ENCODE measurements at regions not wholly inside any gene's neighbourhood (a gene's known extent, or its start where the extent isn't known, plus 50 kb on each side); places are given as distances from the start of the nearest gene placed in this dataset.

GRCh38 chr3:72475258-72476138 is 372.7 kb downstream of the SHQ1 start:
- no peak overlapping the region for H2AK5ac ChIP-seq (ENCODE audit: low read depth, low read length)
- H3K56ac ChIP-seq (ENCODE audit: extremely low read depth, insufficient read depth, low read length): no peak overlapping the region
- no peak overlapping the region for H3K4me3 ChIP-seq (ENCODE audit: insufficient read depth, low read depth, low read length)
- no TSS peak for BruUV-seq (replicated peaks)
- dilution Hi-C loops (cut with HindIII; ENCODE audit: low sequenced_read_pairs, unreplicated experiment): no loop called here
- H2BK20ac ChIP-seq (ENCODE audit: low read depth, low read length): no peak overlapping the region
- no peaks in the 10 kb centered on the region for H3K4me1 ChIP-seq (ENCODE audit: control insufficient read depth, insufficient read depth, low read length)
- intact Hi-C loops (cut with micrococcal nuclease): no loop called here
- peaks cover 12% of the 10 kb centered on the region for H3K27me3 ChIP-seq (ENCODE audit: control insufficient read depth, insufficient read depth, low read length)
- H3K4ac ChIP-seq (ENCODE audit: low read depth, low read length): no peak overlapping the region
- no peaks in the 10 kb centered on the region for H3K9me3 ChIP-seq (ENCODE audit: control insufficient read depth, insufficient read depth, low read length)
- in situ Hi-C loops (cut with MboI; ENCODE audit: low sequenced_read_pairs): no loop called here
- H2BK5ac ChIP-seq (ENCODE audit: low read depth, low read length, poor library complexity, severe bottlenecking): no peak overlapping the region
- H3K23ac ChIP-seq (ENCODE audit: low read depth, low read length): no peak overlapping the region
- H4K20me1 ChIP-seq (ENCODE audit: insufficient read depth, low read length): no peaks in the 10 kb centered on the region
- no peak overlapping the region for H4K8ac ChIP-seq (ENCODE audit: low read depth in 2 of 2, low read length in 2 of 2)
- no peaks in the 10 kb centered on the region for H3K9me1 ChIP-seq (ENCODE audit: insufficient read depth, low read length)
- no peak overlapping the region for H2AFZ ChIP-seq (replicated peaks; ENCODE audit: low read length, poor library complexity)
- no peak overlapping the region for H2BK15ac ChIP-seq (ENCODE audit: low read depth, low read length)
- H4K5ac ChIP-seq (ENCODE audit: low read depth, low read length): no peak overlapping the region
- H3K4me2 ChIP-seq (ENCODE audit: low read depth, low read length): no peak overlapping the region
- DNase-seq (no peak), ATAC-seq (ENCODE audit: low read depth) (no peak)
- no peak overlapping the region for H4K91ac ChIP-seq (ENCODE audit: insufficient read depth, low read depth, low read length)
- H3K36me3 ChIP-seq (ENCODE audit: control insufficient read depth, insufficient read depth, low read length): no peaks in the 10 kb centered on the region
- CTCF ChIA-PET: interaction anchor here (0.6 kb wide), 1 partner anchor 269 kb away, joined by 3 read pairs; no protein-coding TSS in a partner anchor
- no peak overlapping the region for H3K27ac ChIP-seq (ENCODE audit: insufficient read depth, low read length)
- H3K9ac ChIP-seq (ENCODE audit: low read depth, low read length): no peak overlapping the region
- H3K79me1 ChIP-seq (ENCODE audit: low read depth in 1 of 2, low read length in 2 of 2): no peaks in the 10 kb centered on the region
- POLR2A ChIA-PET (ENCODE audit: unreplicated experiment): no interaction called here
- 67% methylated on average over 1 of the region's 8 CpGs; no CpG with 5 or more reads in 1 of the 2 experiments for WGBS, 2 experiments (ENCODE audit: extremely low coverage in 2 of 2, insufficient read length in 1 of 2)
- H3K14ac ChIP-seq (replicated peaks; ENCODE audit: low read depth, low read length): no peak overlapping the region
- no peak overlapping the region for H3K18ac ChIP-seq (ENCODE audit: low read depth, low read length)
- H2AK9ac ChIP-seq (replicated peaks; ENCODE audit: low read depth, low read length, poor library complexity): no peak overlapping the region
- H2BK120ac ChIP-seq (ENCODE audit: low read depth, low read length): no peak overlapping the region
- TF ChIP-seq RFX5 (IDR thresholded peaks at IDR 0.05; ENCODE audit: low read depth, low read length): no peak
- TF ChIP-seq RAD21 (IDR thresholded peaks at IDR 0.05; ENCODE audit: low read length): no peak
- TF ChIP-seq, protein P1, sequence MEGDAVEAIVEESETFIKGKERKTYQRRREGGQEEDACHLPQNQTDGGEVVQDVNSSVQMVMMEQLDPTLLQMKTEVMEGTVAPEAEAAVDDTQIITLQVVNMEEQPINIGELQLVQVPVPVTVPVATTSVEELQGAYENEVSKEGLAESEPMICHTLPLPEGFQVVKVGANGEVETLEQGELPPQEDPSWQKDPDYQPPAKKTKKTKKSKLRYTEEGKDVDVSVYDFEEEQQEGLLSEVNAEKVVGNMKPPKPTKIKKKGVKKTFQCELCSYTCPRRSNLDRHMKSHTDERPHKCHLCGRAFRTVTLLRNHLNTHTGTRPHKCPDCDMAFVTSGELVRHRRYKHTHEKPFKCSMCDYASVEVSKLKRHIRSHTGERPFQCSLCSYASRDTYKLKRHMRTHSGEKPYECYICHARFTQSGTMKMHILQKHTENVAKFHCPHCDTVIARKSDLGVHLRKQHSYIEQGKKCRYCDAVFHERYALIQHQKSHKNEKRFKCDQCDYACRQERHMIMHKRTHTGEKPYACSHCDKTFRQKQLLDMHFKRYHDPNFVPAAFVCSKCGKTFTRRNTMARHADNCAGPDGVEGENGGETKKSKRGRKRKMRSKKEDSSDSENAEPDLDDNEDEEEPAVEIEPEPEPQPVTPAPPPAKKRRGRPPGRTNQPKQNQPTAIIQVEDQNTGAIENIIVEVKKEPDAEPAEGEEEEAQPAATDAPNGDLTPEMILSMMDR (conservative IDR thresholded peaks at IDR 0.05; ENCODE audit: low read depth, low read length): no peak
- TF ChIP-seq SMC3 (IDR thresholded peaks at IDR 0.05; ENCODE audit: low read depth, low read length): no peak
- TF ChIP-seq MXI1 (IDR thresholded peaks at IDR 0.05; ENCODE audit: borderline replicate concordance, low read depth, low read length): no peak
- no peak for TF ChIP-seq USF2 (IDR thresholded peaks at IDR 0.05; ENCODE audit: low read depth, low read length)
- TF ChIP-seq MAFK (IDR thresholded peaks at IDR 0.05; ENCODE audit: low read depth, low read length): no peak
- no peak for TF ChIP-seq NFE2L2 (IDR thresholded peaks at IDR 0.05; ENCODE audit: low read depth, low read length)
- no peak for TF ChIP-seq CHD1 (IDR thresholded peaks at IDR 0.05; ENCODE audit: low read depth, low read length)
- TF ChIP-seq CEBPB (IDR thresholded peaks at IDR 0.05; ENCODE audit: low read depth, low read length): no peak
- no peak for TF ChIP-seq BHLHE40 (IDR thresholded peaks at IDR 0.05; ENCODE audit: low read depth, low read length)
- TF ChIP-seq MAZ (IDR thresholded peaks at IDR 0.05; ENCODE audit: borderline replicate concordance, low read depth, low read length): no peak
- TF ChIP-seq POLR2A (IDR thresholded peaks at IDR 0.05; ENCODE audit: low read depth, low read length): no peak
- TF ChIP-seq FOS (IDR thresholded peaks at IDR 0.05; ENCODE audit: low read depth, low read length): no peak
- TF ChIP-seq, protein P2, sequence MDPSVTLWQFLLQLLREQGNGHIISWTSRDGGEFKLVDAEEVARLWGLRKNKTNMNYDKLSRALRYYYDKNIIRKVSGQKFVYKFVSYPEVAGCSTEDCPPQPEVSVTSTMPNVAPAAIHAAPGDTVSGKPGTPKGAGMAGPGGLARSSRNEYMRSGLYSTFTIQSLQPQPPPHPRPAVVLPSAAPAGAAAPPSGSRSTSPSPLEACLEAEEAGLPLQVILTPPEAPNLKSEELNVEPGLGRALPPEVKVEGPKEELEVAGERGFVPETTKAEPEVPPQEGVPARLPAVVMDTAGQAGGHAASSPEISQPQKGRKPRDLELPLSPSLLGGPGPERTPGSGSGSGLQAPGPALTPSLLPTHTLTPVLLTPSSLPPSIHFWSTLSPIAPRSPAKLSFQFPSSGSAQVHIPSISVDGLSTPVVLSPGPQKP (IDR thresholded peaks at IDR 0.05; ENCODE audit: borderline replicate concordance, low read depth, low read length): no peak

All from IMR-90 (cell line).